ENCODE measurements at regions not wholly inside any gene's neighbourhood (a gene's known extent, or its start where the extent isn't known, plus 50 kb on each side); places are given as distances from the start of the nearest gene placed in this dataset.

DNA sequence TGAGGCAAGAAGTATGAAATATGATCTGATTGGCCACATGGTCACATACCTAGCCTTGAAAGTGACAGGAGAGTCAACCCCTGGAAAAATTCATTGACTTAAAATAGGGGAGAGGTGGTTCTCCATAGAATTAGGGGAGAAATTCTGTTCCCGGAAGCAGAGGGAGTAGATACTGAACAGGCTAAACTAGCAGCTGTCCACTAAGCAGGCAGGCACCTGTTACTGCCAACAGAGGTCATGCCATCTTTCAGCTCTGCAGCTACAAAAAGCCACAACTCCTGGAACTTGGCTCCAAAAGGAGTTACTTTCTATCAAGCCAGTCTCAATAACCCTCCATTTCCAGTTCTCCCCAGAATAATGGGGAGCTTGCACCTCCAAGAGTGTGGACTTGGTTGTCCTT, 352.5 kb downstream of the MAFB start:
- H3K14ac ChIP-seq (ENCODE audit: insufficient read length) = no peak overlapping the region
- H3K4me1 ChIP-seq (replicated peaks in 1 of 4; ENCODE audit: control insufficient read depth in 3 of 4, insufficient read depth in 4 of 4, low read length in 3 of 4) = no peaks in the 10 kb centered on the region
- no peak overlapping the region for H2AFZ ChIP-seq (ENCODE audit: low read length)
- 0 out of 4 replicates have a peak, but pooled peaks cover 0 to under 1% of the 10 kb centered on the region in 2 experiments for H3K9me3 ChIP-seq (ENCODE audit: insufficient read depth in 2 of 2, low read depth in 1 of 2, low read length in 1 of 2)
- no peak overlapping the region for H3K4me2 ChIP-seq (ENCODE audit: insufficient read depth in 1 of 2, low read depth in 2 of 2, low read length in 2 of 2)
- no peaks in the 10 kb centered on the region for H4K20me1 ChIP-seq (replicated peaks in 1 of 2; ENCODE audit: control insufficient read depth in 1 of 2, insufficient read depth in 2 of 2, low read length in 2 of 2)
- no peak overlapping the region for H2BK120ac ChIP-seq (replicated peaks; ENCODE audit: low read depth, low read length)
- no peak overlapping the region for H2BK5ac ChIP-seq (ENCODE audit: low read depth, low read length)
- H4K8ac ChIP-seq (ENCODE audit: extremely low read depth, insufficient read depth, low read length) = no peak overlapping the region
- H3K23me2 ChIP-seq (ENCODE audit: low read depth, low read length) = no peaks in the 10 kb centered on the region
- no peak overlapping the region for H3K4me3 ChIP-seq (ENCODE audit: extremely low read depth in 1 of 4, insufficient read depth in 2 of 4, low read depth in 3 of 4, low read length in 4 of 4)
- no peak overlapping the region for H2BK15ac ChIP-seq (ENCODE audit: low read length)
- no peak overlapping the region for H4K5ac ChIP-seq (ENCODE audit: insufficient read length, low read depth, low read length)
- no peak overlapping the region for H3K56ac ChIP-seq (replicated peaks; ENCODE audit: insufficient read length, low read depth, low read length)
- 81% methylated on average over 1 of the region's 1 CpG; no CpG with 5 or more reads in 1 of the 2 experiments for WGBS, 2 experiments (ENCODE audit: extremely low coverage in 1 of 2, insufficient coverage in 1 of 2, insufficient read length in 1 of 2, insufficient replicate concordance in 2 of 2, low coverage in 1 of 2, low lambda C conversion rate in 2 of 2, missing lambda C conversion rate in 1 of 2)
- no peak overlapping the region for H2BK12ac ChIP-seq (ENCODE audit: low read depth, low read length)
- no peak overlapping the region for H2BK20ac ChIP-seq (ENCODE audit: low read length)
- H3K18ac ChIP-seq (ENCODE audit: extremely low read depth, low read length) = no peak overlapping the region
- FAIRE-seq (no peak), DNase-seq (ENCODE audit: low read depth in 1 of 2, low spot score in 2 of 2) (no peak)
- no peaks in the 10 kb centered on the region for H3K36me3 ChIP-seq (ENCODE audit: control insufficient read depth in 2 of 4, insufficient read depth in 4 of 4, low read length in 3 of 4)
- H3K27me3 ChIP-seq (replicated peaks in 1 of 4; ENCODE audit: control insufficient read depth in 3 of 4, extremely low read depth in 1 of 4, insufficient read depth in 3 of 4, low read length in 3 of 4) = no peaks in the 10 kb centered on the region
- H3K79me1 ChIP-seq (ENCODE audit: low read depth, low read length) = no peaks in the 10 kb centered on the region
- H3K9ac ChIP-seq (replicated peaks in 1 of 4; ENCODE audit: extremely low read depth in 1 of 4, low read depth in 3 of 4, low read length in 3 of 4) = no peak overlapping the region
- H3K23ac ChIP-seq (ENCODE audit: insufficient read length) = no peak overlapping the region
- POLR2A ChIA-PET (ENCODE audit: partially characterized antibody) = interaction anchor here (0.5 kb wide), 1 partner anchor 40 kb away, joined by 3 read pairs; no protein-coding TSS in a partner anchor
- H2AK5ac ChIP-seq (ENCODE audit: low read depth, low read length) = no peak overlapping the region
- CTCF ChIA-PET (ENCODE audit: partially characterized antibody) = interaction anchor here (2.9 kb wide), 1 partner anchor 69 kb away, joined by 8 read pairs; no protein-coding TSS in a partner anchor
- H4K91ac ChIP-seq (replicated peaks; ENCODE audit: insufficient read length, low read length) = no peak overlapping the region
- H3K79me2 ChIP-seq (ENCODE audit: control insufficient read depth in 1 of 2, insufficient read depth in 2 of 2, low read length in 2 of 2) = no peaks in the 10 kb centered on the region
- H3K27ac ChIP-seq (ENCODE audit: low read depth, low read length) = no peak overlapping the region
- H3K4ac ChIP-seq (replicated peaks; ENCODE audit: insufficient read length, low read depth, low read length) = no peak overlapping the region
- TF ChIP-seq BCL11A (IDR thresholded peaks at IDR 0.05; ENCODE audit: low read depth in 2 of 2, low read length in 2 of 2) (no peak), CEBPB (IDR thresholded peaks at IDR 0.05; ENCODE audit: low read depth, low read length) (no peak), JUND (IDR thresholded peaks at IDR 0.05; ENCODE audit: low read length) (no peak)
